ENCODE measurements at regions not wholly inside any gene's neighbourhood (a gene's known extent, or its start where the extent isn't known, plus 50 kb on each side); places are given as distances from the start of the nearest gene placed in this dataset.
"Not testable (repeated sequence)": the region's sequence is repeated elsewhere in the genome, so short reads cannot be mapped to it uniquely, and the experiment has no call there.

- H3K27me3 Mint-ChIP-seq: no peaks in the 10 kb centered on the region
- no peak overlapping the region for H3K27ac Mint-ChIP-seq
- no peak overlapping the region for H3K4me3 Mint-ChIP-seq
- H3K9me3 Mint-ChIP-seq: peaks cover 0 to 19% of the 10 kb centered on the region in 2 donors
- DNase-seq (no peak), ATAC-seq (no peak)
- H3K4me1 Mint-ChIP-seq: no peaks in the 10 kb centered on the region
Measured at GRCh38 chr1:96178053-96178452, 543.5 kb upstream of the PTBP2 start.

- no peak for DNase-seq
- no peak overlapping the region for H3K27ac Mint-ChIP-seq
- no peak for ATAC-seq
Measured at GRCh38 chr1:96183485-96183884, 538.1 kb upstream of the PTBP2 start.

GRCh38 chr1:96183928-96184327, 537.7 kb upstream of the PTBP2 start:
- no peak overlapping the region for H3K27ac Mint-ChIP-seq

More at GRCh38 chr1:96183485-96183884, 538.1 kb upstream of the PTBP2 start:
- Mint-ChIP-seq H3K4me3 (no peak overlapping the region), H3K4me1 (no peaks in the 10 kb centered on the region), H3K27me3 (no peaks in the 10 kb centered on the region), H3K9me3 (peaks cover 0 to 8% of the 10 kb centered on the region in 2 donors)

GRCh38 chr1:96185181-96185580, 536.4 kb upstream of the PTBP2 start:
- no peak for DNase-seq
- ATAC-seq: no peak
- no peaks in the 10 kb centered on the region for H3K4me1 Mint-ChIP-seq
- no peak overlapping the region for H3K4me3 Mint-ChIP-seq
- no peaks in the 10 kb centered on the region for H3K27me3 Mint-ChIP-seq
- H3K27ac Mint-ChIP-seq: no peak overlapping the region
- H3K9me3 Mint-ChIP-seq: peaks cover 0 to 9% of the 10 kb centered on the region in 2 donors

More at GRCh38 chr1:96183928-96184327, 537.7 kb upstream of the PTBP2 start:
- Mint-ChIP-seq H3K27me3 (no peaks in the 10 kb centered on the region), H3K4me3 (no peak overlapping the region), H3K9me3 (peaks cover 0 to 6% of the 10 kb centered on the region in 2 donors), H3K4me1 (no peaks in the 10 kb centered on the region)
- DNase-seq: no peak
- no peak for ATAC-seq

GRCh38 chr1:96187020-96187419, 534.6 kb upstream of the PTBP2 start:
- Mint-ChIP-seq H3K9me3 (peaks cover 0 to 11% of the 10 kb centered on the region in 2 donors), H3K4me1 (no peaks in the 10 kb centered on the region), H3K27ac (no peak overlapping the region), H3K4me3 (no peak overlapping the region), H3K27me3 (no peaks in the 10 kb centered on the region)
- DNase-seq: no peak
- no peak for ATAC-seq

- DNase-seq (no peak), ATAC-seq (no peak)
- Mint-ChIP-seq H3K27me3 (no peaks in the 10 kb centered on the region), H3K4me1 (no peaks in the 10 kb centered on the region), H3K27ac (no peak overlapping the region), H3K4me3 (no peak overlapping the region), H3K9me3 (peaks cover 0 to 11% of the 10 kb centered on the region in 2 donors)
Measured at GRCh38 chr1:96191165-96191564, 530.4 kb upstream of the PTBP2 start.

- H3K27ac Mint-ChIP-seq: no peak overlapping the region
- DNase-seq (no peak), ATAC-seq (no peak)
- no peaks in the 10 kb centered on the region for H3K4me1 Mint-ChIP-seq
- no peaks in the 10 kb centered on the region for H3K9me3 Mint-ChIP-seq
- H3K27me3 Mint-ChIP-seq: no peaks in the 10 kb centered on the region
- no peak overlapping the region for H3K4me3 Mint-ChIP-seq
Measured at GRCh38 chr1:96206451-96206850, 515.1 kb upstream of the PTBP2 start.

GRCh38 chr1:96207936-96208335, 513.6 kb upstream of the PTBP2 start:
- DNase-seq: no peak

GRCh38 chr1:96208428-96208827, 513.2 kb upstream of the PTBP2 start:
- H3K27me3 Mint-ChIP-seq: no peaks in the 10 kb centered on the region
- DNase-seq: no peak
- H3K4me3 Mint-ChIP-seq: no peak overlapping the region
- no peaks in the 10 kb centered on the region for H3K9me3 Mint-ChIP-seq
- no peak for ATAC-seq
- H3K27ac Mint-ChIP-seq: no peak overlapping the region
- no peaks in the 10 kb centered on the region for H3K4me1 Mint-ChIP-seq

More at GRCh38 chr1:96207936-96208335, 513.6 kb upstream of the PTBP2 start:
- no peak overlapping the region for H3K4me3 Mint-ChIP-seq
- H3K4me1 Mint-ChIP-seq: no peaks in the 10 kb centered on the region
- no peak overlapping the region for H3K27ac Mint-ChIP-seq
- H3K9me3 Mint-ChIP-seq: no peaks in the 10 kb centered on the region
- no peak for ATAC-seq
- H3K27me3 Mint-ChIP-seq: no peaks in the 10 kb centered on the region

- no peak overlapping the region for H3K4me3 Mint-ChIP-seq
- H3K27ac Mint-ChIP-seq: no peak overlapping the region
- no peaks in the 10 kb centered on the region for H3K4me1 Mint-ChIP-seq
- DNase-seq (no peak), ATAC-seq (no peak)
- no peaks in the 10 kb centered on the region for H3K27me3 Mint-ChIP-seq
- no peaks in the 10 kb centered on the region for H3K9me3 Mint-ChIP-seq
Measured at GRCh38 chr1:96210054-96210453, 511.5 kb upstream of the PTBP2 start.

- ATAC-seq (no peak), DNase-seq (no peak)
- no peak overlapping the region for H3K4me3 Mint-ChIP-seq
- H3K4me1 Mint-ChIP-seq: no peaks in the 10 kb centered on the region
- H3K27me3 Mint-ChIP-seq: no peaks in the 10 kb centered on the region
- H3K27ac Mint-ChIP-seq: no peak overlapping the region
- no peaks in the 10 kb centered on the region for H3K9me3 Mint-ChIP-seq
Measured at GRCh38 chr1:96211202-96211601, 510.4 kb upstream of the PTBP2 start.

- H3K27ac Mint-ChIP-seq: no peak overlapping the region
- H3K4me3 Mint-ChIP-seq: no peak overlapping the region
- no peaks in the 10 kb centered on the region for H3K4me1 Mint-ChIP-seq
- DNase-seq (no peak), ATAC-seq (no peak)
- H3K9me3 Mint-ChIP-seq: no peaks in the 10 kb centered on the region
- H3K27me3 Mint-ChIP-seq: no peaks in the 10 kb centered on the region
Measured at GRCh38 chr1:96214982-96215381, 506.6 kb upstream of the PTBP2 start.

GRCh38 chr1:96220651-96221050, 500.9 kb upstream of the PTBP2 start:
- ATAC-seq (no peak), DNase-seq (no peak)
- no peak overlapping the region for H3K4me3 Mint-ChIP-seq
- no peak overlapping the region for H3K27ac Mint-ChIP-seq
- H3K9me3 Mint-ChIP-seq: no peaks in the 10 kb centered on the region
- H3K4me1 Mint-ChIP-seq: no peaks in the 10 kb centered on the region
- H3K27me3 Mint-ChIP-seq: no peaks in the 10 kb centered on the region

- Mint-ChIP-seq H3K27ac (no peak overlapping the region), H3K4me1 (no peaks in the 10 kb centered on the region), H3K4me3 (no peak overlapping the region)
Measured at GRCh38 chr1:96222701-96223100, 498.9 kb upstream of the PTBP2 start.

GRCh38 chr1:96224229-96224628, 497.4 kb upstream of the PTBP2 start:
- H3K4me3 Mint-ChIP-seq, H3K27me3 Mint-ChIP-seq, ATAC-seq, H3K27ac Mint-ChIP-seq, H3K4me1 Mint-ChIP-seq, H3K9me3 Mint-ChIP-seq, DNase-seq: not testable (repeated sequence)

More at GRCh38 chr1:96222701-96223100, 498.9 kb upstream of the PTBP2 start:
- no peak for ATAC-seq
- no peak for DNase-seq
- Mint-ChIP-seq H3K27me3 (no peaks in the 10 kb centered on the region), H3K9me3 (no peaks in the 10 kb centered on the region)

- Mint-ChIP-seq H3K27ac (no peak overlapping the region), H3K9me3 (no peaks in the 10 kb centered on the region), H3K27me3 (no peaks in the 10 kb centered on the region), H3K4me1 (no peaks in the 10 kb centered on the region), H3K4me3 (no peak overlapping the region)
- no peak for ATAC-seq
- no peak for DNase-seq
Measured at GRCh38 chr1:96233422-96233821, 488.2 kb upstream of the PTBP2 start.

- Mint-ChIP-seq H3K4me3 (no peak overlapping the region), H3K27ac (no peak overlapping the region), H3K27me3 (no peaks in the 10 kb centered on the region), H3K4me1 (no peaks in the 10 kb centered on the region), H3K9me3 (no peaks in the 10 kb centered on the region)
- ATAC-seq: no peak
- no peak for DNase-seq
Measured at GRCh38 chr1:96234299-96234698, 487.3 kb upstream of the PTBP2 start.

Data from stimulated activated naive CD8-positive, alpha-beta T cell treated with anti-CD3 and anti-CD28 coated beads, Interleukin-15, amount 100 ng/mL, for 72 hours (primary cell).